Hepatocyte (in vitro differentiated cells): ENCODE measurements at regions not wholly inside any gene's neighbourhood (a gene's known extent, or its start where the extent isn't known, plus 50 kb on each side); places are given as distances from the start of the nearest gene placed in this dataset.

Experiments
- DNase-seq: peaks from one replicate; pipeline ENCODE4 v3.0.0-alpha.2; 2016; ENCODE audit warnings: low spot score
- H2AFZ ChIP-seq: fragments of 200-600 bp; sonication (generic); 2 replicates; pipeline ENCODE4 v1.6.0; 2016; ENCODE audit warnings: antibody characterized with exemption, mild to moderate bottlenecking
- H3K27ac ChIP-seq: fragments of 200-600 bp; sonication (generic); 2 replicates; pipeline ENCODE4 v1.5.1; 2016; ENCODE audit warnings: mild to moderate bottlenecking
- H3K27me3 ChIP-seq: fragments of 200-600 bp; sonication (generic); 2 replicates; pipeline ENCODE4 v1.6.1; 2016
- H3K36me3 ChIP-seq: fragments of 200-600 bp; sonication (generic); replicated peaks from 2 replicates; pipeline ENCODE4 v1.5.1; 2016; ENCODE audit warnings: low read depth; ENCODE audit not compliant: insufficient read depth
- H3K4me1 ChIP-seq: fragments of 200-600 bp; sonication (generic); 2 replicates; pipeline ENCODE4 v1.5.1; 2016; ENCODE audit warnings: mild to moderate bottlenecking, moderate library complexity; ENCODE audit not compliant: insufficient read depth
- H3K4me2 ChIP-seq: fragments of 200-600 bp; sonication (generic); 2 replicates; pipeline ENCODE4 v1.6.0; 2016
- H3K4me3 ChIP-seq: fragments of 200-600 bp; sonication (generic); 2 replicates; pipeline ENCODE4 v1.5.1; 2016; ENCODE audit warnings: mild to moderate bottlenecking
- H3K79me2 ChIP-seq: fragments of 200-600 bp; sonication (generic); 2 replicates; pipeline ENCODE4 v1.6.0; 2017; ENCODE audit warnings: mild to moderate bottlenecking
- H3K9me2 ChIP-seq: fragments of 200-600 bp; sonication (generic); replicated peaks from 2 replicates; pipeline ENCODE4 v1.6.0; 2017; ENCODE audit warnings: mild to moderate bottlenecking; ENCODE audit not compliant: insufficient read depth
- H3K9me3 ChIP-seq: fragments of 200-600 bp; sonication (generic); 2 replicates; pipeline ENCODE4 v1.5.1; 2016; ENCODE audit warnings: low read depth, mild to moderate bottlenecking
- H4K20me1 ChIP-seq: fragments of 200-600 bp; sonication (generic); 2 replicates; pipeline ENCODE4 v1.6.0; 2016; ENCODE audit warnings: mild to moderate bottlenecking; ENCODE audit not compliant: insufficient read depth, poor library complexity, severe bottlenecking
- CTCF ChIP-seq: fragments of 200-600 bp; sonication (generic); IDR thresholded peaks from 2 replicates; pipeline ENCODE4 v1.5.1; 2016; ENCODE audit warnings: antibody characterized with exemption, mild to moderate bottlenecking; ENCODE audit not compliant: poor library complexity
- EZH2 ChIP-seq: fragments of 200-600 bp; sonication (generic); IDR thresholded peaks from 2 replicates; pipeline ENCODE4 v1.6.1; 2016; ENCODE audit warnings: antibody characterized with exemption, mild to moderate bottlenecking, borderline replicate concordance
- EZH2phosphoT487 ChIP-seq: fragments of 200-600 bp; sonication (generic); IDR thresholded peaks from one replicate; pipeline ENCODE4 v1.6.1; 2018; ENCODE audit warnings: antibody characterized with exemption, mild to moderate bottlenecking, low read depth, moderate library complexity; ENCODE audit not compliant: unreplicated experiment, severe bottlenecking
- WGBS: methylation state at CpG from one replicate; pipeline ENCODE4 v1.1.6; 2016; ENCODE audit warnings: low lambda C conversion rate; ENCODE audit errors: missing lambda C conversion rate; 5-methylcytosine and 5-hydroxymethylcytosine counted together

- H2AFZ ChIP-seq: no peak overlapping the region
- TF ChIP-seq EZH2phosphoT487: no peak
- TF ChIP-seq EZH2: no peak
- no peak for TF ChIP-seq CTCF
- 87% methylated on average over 3 of the region's 3 CpGs for WGBS
- H3K4me1 ChIP-seq: no peaks in the 10 kb centered on the region
- no peak for DNase-seq
- H4K20me1 ChIP-seq: no peaks in the 10 kb centered on the region
- H3K4me2 ChIP-seq: no peak overlapping the region
- no peak overlapping the region for H3K27ac ChIP-seq
- no peak overlapping the region for H3K4me3 ChIP-seq
- H3K9me2 ChIP-seq: no peaks in the 10 kb centered on the region
- H3K36me3 ChIP-seq: no peaks in the 10 kb centered on the region
- no peaks in the 10 kb centered on the region for H3K27me3 ChIP-seq
- no peaks in the 10 kb centered on the region for H3K9me3 ChIP-seq
- no peaks in the 10 kb centered on the region for H3K79me2 ChIP-seq
Measured at GRCh38 chr4:127149086-127149485, 483.7 kb upstream of the INTU start.

- Histone ChIP-seq H3K4me1 (no peaks in the 10 kb centered on the region), H3K4me3 (no peak overlapping the region), H3K27ac (no peak overlapping the region), H3K9me3 (no peaks in the 10 kb centered on the region), H3K27me3 (no peaks in the 10 kb centered on the region), H3K9me2 (no peaks in the 10 kb centered on the region), H3K36me3 (no peaks in the 10 kb centered on the region), H4K20me1 (no peaks in the 10 kb centered on the region), H3K4me2 (no peak overlapping the region), H2AFZ (no peak overlapping the region), H3K79me2 (no peaks in the 10 kb centered on the region)
- TF ChIP-seq EZH2phosphoT487 (no peak), EZH2 (no peak), CTCF (no peak)
- no peak for DNase-seq
Measured at GRCh38 chr4:127151941-127152340, 480.8 kb upstream of the INTU start.

GRCh38 chr4:127155116-127155515 is 477.6 kb upstream of the INTU start:
- Histone ChIP-seq H3K36me3 (no peaks in the 10 kb centered on the region), H3K79me2 (no peaks in the 10 kb centered on the region), H3K4me3 (no peak overlapping the region), H2AFZ (no peak overlapping the region), H3K27ac (no peak overlapping the region), H3K4me2 (no peak overlapping the region), H3K4me1 (no peaks in the 10 kb centered on the region), H4K20me1 (no peaks in the 10 kb centered on the region), H3K9me2 (no peaks in the 10 kb centered on the region), H3K9me3 (no peaks in the 10 kb centered on the region), H3K27me3 (no peaks in the 10 kb centered on the region)
- WGBS: 95% methylated on average over 2 of the region's 2 CpGs
- no peak for DNase-seq
- TF ChIP-seq CTCF: no peak
- no peak for TF ChIP-seq EZH2phosphoT487
- no peak for TF ChIP-seq EZH2

GRCh38 chr4:127155555-127155954 is 477.2 kb upstream of the INTU start:
- WGBS: 83% methylated on average over 1 of the region's 1 CpG
- H3K9me3 ChIP-seq: no peaks in the 10 kb centered on the region
- H3K4me1 ChIP-seq: no peaks in the 10 kb centered on the region
- H3K4me2 ChIP-seq: no peak overlapping the region
- TF ChIP-seq EZH2phosphoT487 (no peak), CTCF (no peak), EZH2 (no peak)
- H3K4me3 ChIP-seq: no peak overlapping the region
- H4K20me1 ChIP-seq: no peaks in the 10 kb centered on the region
- DNase-seq: no peak
- no peaks in the 10 kb centered on the region for H3K79me2 ChIP-seq
- H3K27me3 ChIP-seq: no peaks in the 10 kb centered on the region
- no peak overlapping the region for H3K27ac ChIP-seq
- H3K9me2 ChIP-seq: no peaks in the 10 kb centered on the region
- no peak overlapping the region for H2AFZ ChIP-seq
- no peaks in the 10 kb centered on the region for H3K36me3 ChIP-seq
